Activated CD4-positive, alpha-beta T cell treated with anti-CD3 and anti-CD28 coated beads, Interleukin-2, amount 50 U/mL, for 24 hours (primary cell): ENCODE measurements at regions not wholly inside any gene's neighbourhood (a gene's known extent, or its start where the extent isn't known, plus 50 kb on each side); places are given as distances from the start of the nearest gene placed in this dataset.
"Not testable (repeated sequence)": the region's sequence is repeated elsewhere in the genome, so short reads cannot be mapped to it uniquely, and the experiment has no call there.

Source experiments
- DNase-seq, 2 donors: peaks; one replicate each; pipeline ENCODE4 v3.0.0-alpha.2; 2020; ENCODE audit warnings: low read depth in 1 of 2, low spot score in 1 of 2

- no peak for DNase-seq
Measured at GRCh38 chr7:65509368-65510186, 135.9 kb downstream of the ZNF92 start.

- DNase-seq = not testable (repeated sequence)
Measured at GRCh38 chr7:65510187-65510538, 136.5 kb downstream of the ZNF92 start.

- not testable (repeated sequence) for DNase-seq
Measured at GRCh38 chr7:65519751-65520150, 146.1 kb downstream of the ZNF92 start.

GRCh38 chr7:65545465-65546161 lies 172.0 kb downstream of the ZNF92 start:
- not testable (repeated sequence) for DNase-seq

GRCh38 chr7:65549589-65550443 lies 176.2 kb downstream of the ZNF92 start:
- not testable (repeated sequence) for DNase-seq

- DNase-seq = not testable (repeated sequence)
Measured at GRCh38 chr7:65550444-65550809, 176.8 kb downstream of the ZNF92 start.

GRCh38 chr7:65551042-65551441 lies 177.4 kb downstream of the ZNF92 start:
- DNase-seq = not testable (repeated sequence)

- not testable (repeated sequence) for DNase-seq
Measured at GRCh38 chr7:65554553-65555476, 181.2 kb downstream of the ZNF92 start.

- not testable (repeated sequence) for DNase-seq
Measured at GRCh38 chr7:65558584-65558983, 184.9 kb downstream of the ZNF92 start.

GRCh38 chr7:65561786-65562372 lies 188.2 kb downstream of the ZNF92 start:
- DNase-seq = not testable (repeated sequence)

- not testable (repeated sequence) for DNase-seq
Measured at GRCh38 chr7:65562522-65562921, 188.9 kb downstream of the ZNF92 start.

GRCh38 chr7:65563333-65563732 lies 189.7 kb downstream of the ZNF92 start:
- not testable (repeated sequence) for DNase-seq

- not testable (repeated sequence) for DNase-seq
Measured at GRCh38 chr7:65568226-65568625, 194.6 kb downstream of the ZNF92 start.

- DNase-seq = not testable (repeated sequence)
Measured at GRCh38 chr7:65570990-65571389, 197.3 kb downstream of the ZNF92 start.

- not testable (repeated sequence) for DNase-seq
Measured at GRCh38 chr7:65572581-65572980, 198.9 kb downstream of the ZNF92 start.

GRCh38 chr7:65576370-65576769 lies 202.7 kb downstream of the ZNF92 start:
- not testable (repeated sequence) for DNase-seq

- not testable (repeated sequence) for DNase-seq
Measured at GRCh38 chr7:65582518-65583119, 209.0 kb downstream of the ZNF92 start.

GRCh38 chr7:65602495-65602894 lies 228.8 kb downstream of the ZNF92 start:
- not testable (repeated sequence) for DNase-seq

GRCh38 chr7:65609131-65609530 lies 235.5 kb downstream of the ZNF92 start:
- no peak for DNase-seq
